Effector CD8-positive, alpha-beta T cell (primary cell): ENCODE measurements at regions not wholly inside any gene's neighbourhood (a gene's known extent, or its start where the extent isn't known, plus 50 kb on each side); places are given as distances from the start of the nearest gene placed in this dataset.
"Not testable (repeated sequence)": the region's sequence is repeated elsewhere in the genome, so short reads cannot be mapped to it uniquely, and the experiment has no call there.

ENCODE experiments used
- DNase-seq: peaks from one replicate; lab custom pipeline; 2025; lab: John Stamatoyannopoulos, UW

DNA sequence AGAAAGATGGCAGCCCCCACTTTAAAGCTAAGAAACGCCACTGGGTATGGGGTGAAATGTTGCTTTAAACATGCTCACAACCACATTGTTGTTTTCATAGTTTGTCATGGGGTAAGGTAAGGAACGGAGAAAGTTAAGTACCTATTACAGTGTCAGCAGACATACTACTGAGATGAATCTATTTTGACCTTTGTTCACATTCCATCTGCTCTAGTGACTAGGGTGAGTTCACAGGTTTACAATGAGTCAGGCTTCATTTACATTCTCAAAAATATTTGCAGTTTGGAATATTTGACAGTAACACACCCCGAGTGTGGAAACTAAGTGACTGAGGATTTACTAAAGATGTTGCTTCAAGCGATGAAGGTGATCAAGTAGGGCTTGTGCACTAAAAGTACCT is 428.7 kb upstream of the ACVR2A start:
- no peak for DNase-seq

DNA sequence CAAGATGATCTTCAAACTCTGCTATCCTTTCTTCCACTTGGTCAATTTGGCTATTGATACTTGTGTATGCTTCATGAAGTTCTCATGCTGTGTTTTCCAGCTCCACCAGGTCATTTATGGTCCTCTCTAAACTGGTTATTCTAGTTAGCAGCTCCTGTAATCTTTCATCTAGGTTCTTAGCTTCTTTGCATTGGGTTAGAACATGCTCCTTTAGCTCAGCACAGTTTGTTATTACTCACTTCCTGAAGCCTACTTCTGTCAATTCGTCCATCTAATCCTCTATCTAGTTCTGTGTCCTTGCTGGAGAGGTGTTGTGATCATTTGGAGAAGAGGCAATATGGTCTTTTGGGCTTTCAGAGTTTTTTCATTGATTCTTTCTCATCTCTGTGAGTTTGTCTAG is 430.2 kb upstream of the ACVR2A start:
- DNase-seq: not testable (repeated sequence)

GRCh38 chr2:147408357-147408756 is 436.5 kb upstream of the ACVR2A start:
- DNase-seq: no peak

- no peak for DNase-seq
Measured at GRCh38 chr2:147405651-147406050, 439.2 kb upstream of the ACVR2A start.

DNA sequence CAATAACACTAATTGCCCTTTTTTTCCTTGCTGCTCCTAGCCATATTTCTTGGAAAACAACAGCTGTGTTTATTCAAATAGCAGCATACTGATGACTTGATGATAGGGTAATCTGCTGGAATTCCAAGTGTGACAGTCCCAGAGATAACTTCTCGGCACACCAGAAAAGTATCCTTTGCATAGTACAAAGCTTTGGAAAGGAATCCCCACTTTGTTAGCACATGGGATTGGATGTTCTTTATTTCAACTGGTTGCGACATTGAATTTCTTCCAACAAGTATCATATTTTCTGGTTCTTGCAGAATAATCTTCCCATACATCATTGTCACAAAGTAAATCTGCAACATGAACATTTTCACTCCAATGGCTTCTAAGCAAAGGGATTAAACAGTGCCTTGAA is 445.8 kb upstream of the ACVR2A start:
- DNase-seq: no peak

- no peak for DNase-seq
Measured at GRCh38 chr2:147398301-147398700, 446.5 kb upstream of the ACVR2A start.

DNA sequence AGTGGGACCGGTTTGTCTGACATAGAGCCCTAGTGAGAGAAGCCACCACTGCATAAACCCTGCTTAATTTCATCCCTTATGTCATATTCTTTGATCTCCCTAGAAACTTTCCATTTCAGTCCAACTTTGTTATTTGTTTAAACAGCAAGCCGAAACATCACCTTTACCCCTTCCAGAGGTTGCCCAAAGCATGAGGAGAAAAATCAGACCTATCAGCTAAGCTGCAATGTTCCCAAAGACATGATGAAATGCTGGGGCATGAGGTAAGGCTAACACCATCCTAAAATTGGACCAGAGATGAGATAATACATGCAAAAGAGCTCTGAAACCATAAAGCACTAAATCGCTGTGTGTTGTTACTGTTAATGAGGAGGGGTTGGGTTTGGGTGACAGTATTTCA is 447.9 kb upstream of the ACVR2A start:
- DNase-seq: no peak

- no peak for DNase-seq
Measured at GRCh38 chr2:147394179-147394790, 450.5 kb upstream of the ACVR2A start.

DNA sequence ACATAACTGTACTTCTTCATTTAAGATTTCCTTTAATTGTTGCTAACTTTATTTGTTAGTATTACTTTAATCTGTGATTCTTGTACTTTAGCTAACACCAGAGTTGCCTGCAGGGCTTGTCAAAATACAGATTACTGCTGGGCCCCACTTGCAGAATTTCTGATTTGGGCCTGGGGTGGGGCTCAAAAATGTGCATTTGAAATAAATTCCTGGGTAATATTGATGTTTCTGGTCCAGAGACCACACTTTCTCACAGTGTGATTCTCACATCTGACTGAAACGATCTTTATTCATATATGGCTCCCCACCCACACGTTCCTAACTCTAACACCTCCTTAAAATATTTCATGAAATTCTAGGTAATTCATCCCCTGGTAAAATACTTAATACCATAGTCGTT is 452.6 kb upstream of the ACVR2A start:
- DNase-seq: no peak

- DNase-seq: no peak
Measured at GRCh38 chr2:147390475-147390874, 454.4 kb upstream of the ACVR2A start.

GRCh38 chr2:147389218-147389617 is 455.6 kb upstream of the ACVR2A start:
- no peak for DNase-seq

GRCh38 chr2:147388217-147388616 is 456.6 kb upstream of the ACVR2A start:
- DNase-seq: no peak

GRCh38 chr2:147386284-147386683 is 458.5 kb upstream of the ACVR2A start:
- DNase-seq: no peak

DNA sequence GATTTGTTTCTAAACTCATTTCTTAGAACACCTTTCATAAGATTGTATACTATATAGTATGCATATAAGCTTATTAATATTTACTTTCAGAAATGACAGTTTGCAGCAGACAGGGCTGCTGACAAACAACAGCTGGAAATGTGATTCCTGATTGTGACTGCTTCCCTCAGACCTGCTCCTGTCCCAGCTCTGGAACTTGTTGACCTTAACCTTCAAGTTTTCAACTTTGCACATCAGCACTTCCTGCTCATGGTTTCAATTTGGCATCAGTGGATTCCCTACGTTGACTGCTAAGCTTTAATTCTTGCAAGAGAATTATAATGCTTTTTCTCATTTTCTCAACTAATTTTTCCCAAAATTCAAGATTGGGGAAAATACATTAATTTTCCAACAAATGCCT is 459.2 kb upstream of the ACVR2A start:
- no peak for DNase-seq

GRCh38 chr2:147384659-147385058 is 460.2 kb upstream of the ACVR2A start:
- no peak for DNase-seq

DNA sequence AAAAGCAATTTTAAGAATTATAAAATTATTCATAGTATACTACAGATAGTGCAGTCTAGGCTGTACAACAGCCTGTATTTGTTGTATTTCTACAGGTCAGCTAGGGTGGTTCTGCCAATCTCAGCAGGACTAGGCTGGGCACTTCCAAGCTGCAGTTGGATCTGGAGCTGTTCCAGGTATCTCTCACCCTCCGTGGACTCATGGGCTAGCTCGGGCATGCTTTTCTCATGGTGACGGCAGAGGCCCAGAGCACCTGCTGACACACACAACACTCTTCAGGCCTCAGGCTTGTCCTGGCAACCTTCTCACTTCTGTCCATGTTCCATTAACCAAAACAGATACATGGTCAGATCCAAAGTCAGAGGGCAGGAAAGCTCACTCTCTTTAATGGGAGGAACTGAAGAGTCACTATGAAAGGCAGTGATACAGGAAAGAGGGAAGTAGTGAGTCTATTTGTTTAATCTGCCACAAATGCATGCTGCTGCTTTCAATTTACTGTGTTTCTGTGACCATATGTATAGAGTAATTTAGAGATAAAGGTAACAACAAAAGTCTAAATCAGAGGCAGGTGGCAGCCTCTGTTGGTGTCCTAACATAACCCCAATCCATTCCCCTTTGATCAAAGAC is 462.4 kb upstream of the ACVR2A start:
- no peak for DNase-seq

DNA sequence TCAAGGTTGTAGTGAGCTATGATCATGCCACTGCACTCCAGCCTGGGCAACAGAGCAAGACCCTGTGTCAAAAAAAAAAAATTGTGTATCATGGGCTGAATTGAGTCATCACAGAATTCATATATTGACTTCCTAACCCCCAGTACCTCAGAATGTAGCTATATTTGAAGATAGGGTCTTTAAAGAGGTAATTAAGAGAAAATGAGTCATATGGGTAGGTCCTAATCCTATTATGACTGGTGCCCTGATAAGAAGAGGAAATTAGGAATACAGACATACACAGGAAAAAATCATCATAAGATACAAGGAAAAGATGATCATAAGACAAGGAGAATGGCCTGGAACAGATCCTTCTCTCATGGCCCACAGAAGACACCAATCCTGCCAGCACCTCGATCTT is 466.4 kb upstream of the ACVR2A start:
- no peak for DNase-seq

DNA sequence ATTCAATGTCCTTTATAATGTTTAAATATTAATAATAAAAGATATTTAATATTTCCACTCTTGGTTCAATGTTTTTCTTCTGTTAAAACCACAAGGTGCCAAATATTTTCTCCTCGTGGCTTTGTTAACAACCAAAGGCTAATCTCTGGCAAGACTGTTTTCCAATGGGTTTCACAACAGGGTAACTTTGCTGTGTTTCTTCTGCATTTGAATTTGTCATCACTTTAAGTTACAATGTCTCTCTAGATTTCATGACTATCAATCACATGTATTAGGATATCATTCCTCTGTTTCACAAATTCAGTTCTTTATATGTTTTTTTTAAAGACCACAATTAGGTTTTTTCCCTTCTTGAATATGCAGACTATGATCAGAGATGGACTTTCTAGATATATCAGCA is 469.8 kb upstream of the ACVR2A start:
- no peak for DNase-seq

DNA sequence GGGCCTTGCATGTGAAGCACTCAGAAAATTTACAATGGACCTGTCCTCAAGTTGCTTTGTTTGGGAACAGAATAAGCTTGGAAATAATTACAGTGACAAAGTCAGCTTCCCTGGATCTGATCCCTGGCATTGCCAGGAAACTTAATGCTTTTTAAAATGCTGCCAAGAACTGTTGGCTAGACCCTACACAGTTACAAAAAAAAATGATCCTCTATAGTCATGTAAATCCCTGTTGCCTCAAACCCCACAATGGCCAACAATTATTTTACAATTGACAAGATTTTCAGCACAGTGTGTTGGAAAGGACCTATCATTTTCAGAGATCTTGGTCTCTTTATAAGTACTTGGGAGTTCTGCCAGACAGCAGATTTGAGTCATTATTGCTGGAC is 470.4 kb upstream of the ACVR2A start:
- no peak for DNase-seq

- no peak for DNase-seq
Measured at GRCh38 chr2:147373800-147374422, 470.9 kb upstream of the ACVR2A start.

- no peak for DNase-seq
Measured at GRCh38 chr2:147368306-147368705, 476.5 kb upstream of the ACVR2A start.

DNA sequence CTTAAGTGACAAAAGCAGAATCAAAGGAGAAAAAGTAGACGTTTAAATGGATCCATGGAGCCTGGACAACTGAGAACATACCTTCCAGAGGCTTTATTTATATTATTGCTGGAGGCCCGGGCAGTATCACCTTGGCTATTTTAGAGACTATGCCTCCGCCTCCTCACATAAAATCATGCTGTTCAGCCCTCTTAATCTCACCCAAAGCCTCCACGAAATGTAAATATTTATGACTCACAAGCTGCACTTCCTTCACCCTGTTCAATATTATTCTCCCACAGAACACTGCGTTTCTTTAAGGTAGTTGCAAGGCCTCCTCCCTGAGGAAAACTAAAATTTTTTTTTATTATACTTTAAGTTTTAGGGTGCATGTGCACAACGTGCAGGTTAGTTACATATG is 478.6 kb upstream of the ACVR2A start:
- DNase-seq: no peak

DNA sequence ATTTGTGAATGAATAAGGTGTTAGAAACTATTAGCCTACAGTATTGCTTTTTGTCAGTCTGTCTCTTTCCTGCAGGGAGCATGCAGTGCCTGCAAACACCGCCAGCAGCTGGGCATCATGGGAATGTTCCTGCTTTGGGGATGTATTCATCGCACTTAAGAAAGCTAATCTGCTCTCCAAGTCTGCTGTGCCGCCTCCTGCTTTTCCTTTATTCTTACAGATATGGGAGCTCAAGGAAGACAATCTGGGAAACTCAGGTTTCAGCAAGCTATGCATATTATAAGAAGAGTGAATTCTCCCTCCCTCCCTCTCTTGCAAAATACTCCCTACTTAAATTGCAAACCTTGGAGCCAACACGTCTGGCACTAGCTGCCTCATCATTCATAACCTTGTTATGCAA is 479.2 kb upstream of the ACVR2A start:
- no peak for DNase-seq

- no peak for DNase-seq
Measured at GRCh38 chr2:147364597-147364996, 480.2 kb upstream of the ACVR2A start.
